ENCODE measurements at regions not wholly inside any gene's neighbourhood (a gene's known extent, or its start where the extent isn't known, plus 50 kb on each side); places are given as distances from the start of the nearest gene placed in this dataset.

GRCh38 chr15:93683651-93684050 is 547.7 kb upstream of the MCTP2 start:
- no peak for TF ChIP-seq CTCF (conservative IDR thresholded peaks at IDR 0.05; ENCODE audit: low read depth, low read length)
- DNase-seq (ENCODE audit: low read depth) = no peak
- no peak overlapping the region for H3K4me3 ChIP-seq (ENCODE audit: low read depth, low read length)

- DNase-seq (ENCODE audit: low read depth) = no peak
- no peak overlapping the region for H3K4me3 ChIP-seq (ENCODE audit: low read depth, low read length)
- no peak for TF ChIP-seq CTCF (conservative IDR thresholded peaks at IDR 0.05; ENCODE audit: low read depth, low read length)
Observed at GRCh38 chr15:93671387-93671943, 559.9 kb upstream of the MCTP2 start.

GRCh38 chr15:93670931-93671330 is 560.4 kb upstream of the MCTP2 start:
- no peak for TF ChIP-seq CTCF (conservative IDR thresholded peaks at IDR 0.05; ENCODE audit: low read depth, low read length)
- no peak overlapping the region for H3K4me3 ChIP-seq (ENCODE audit: low read depth, low read length)
- DNase-seq (ENCODE audit: low read depth) = no peak

- no peak for DNase-seq (ENCODE audit: low read depth)
- H3K4me3 ChIP-seq (ENCODE audit: low read depth, low read length) = no peak overlapping the region
- TF ChIP-seq CTCF (conservative IDR thresholded peaks at IDR 0.05; ENCODE audit: low read depth, low read length) = no peak
Observed at GRCh38 chr15:93664213-93664956, 567.0 kb upstream of the MCTP2 start.

- TF ChIP-seq CTCF (conservative IDR thresholded peaks at IDR 0.05; ENCODE audit: low read depth, low read length) = no peak
- H3K4me3 ChIP-seq (ENCODE audit: low read depth, low read length) = no peak overlapping the region
- no peak for DNase-seq (ENCODE audit: low read depth)
Observed at GRCh38 chr15:93662162-93662885, 569.0 kb upstream of the MCTP2 start.

- no peak overlapping the region for H3K4me3 ChIP-seq (ENCODE audit: low read depth, low read length)
- DNase-seq (ENCODE audit: low read depth) = no peak
- no peak for TF ChIP-seq CTCF (conservative IDR thresholded peaks at IDR 0.05; ENCODE audit: low read depth, low read length)
Observed at GRCh38 chr15:93658026-93658816, 569.2 kb upstream of the RGMA start.

Data from epithelial cell of proximal tubule (primary cell).